Dendritic cell treated with granulocyte-macrophage colony-stimulating factor and Interleukin-4, amounts not matched to agents 40 ng/mL and 50 ng/mL, for 4 days (primary cell): ENCODE measurements at regions not wholly inside any gene's neighbourhood (a gene's known extent, or its start where the extent isn't known, plus 50 kb on each side); places are given as distances from the start of the nearest gene placed in this dataset.

ENCODE experiments used
- H3K27ac Mint-ChIP-seq: one replicate; pipeline ENCODE4 v1.8.0; 2022; ENCODE audit warnings: mild to moderate bottlenecking, mixed read lengths
- H3K27me3 Mint-ChIP-seq: one replicate; pipeline ENCODE4 v1.8.0; 2022; ENCODE audit warnings: mild to moderate bottlenecking, mixed read lengths
- H3K36me3 Mint-ChIP-seq: one replicate; pipeline ENCODE4 v1.8.0; 2022; ENCODE audit warnings: low read depth, mixed read lengths
- H3K4me1 Mint-ChIP-seq: one replicate; pipeline ENCODE4 v1.8.0; 2022; ENCODE audit warnings: low read depth, mixed read lengths
- H3K4me3 Mint-ChIP-seq: one replicate; pipeline ENCODE4 v1.8.0; 2022; ENCODE audit warnings: mild to moderate bottlenecking, moderate library complexity, mixed read lengths
- H3K9me3 Mint-ChIP-seq: one replicate; pipeline ENCODE4 v1.8.0; 2022; ENCODE audit warnings: mixed read lengths
- intact Hi-C: fragments of 100-400 bp; cut with micrococcal nuclease; formaldehyde crosslinking; loops from one replicate; pipeline ENCODE4 v1.15.0; 2022

- intact Hi-C loops: no loop called here
Measured at GRCh38 chr3:144516026-144516425, 544.4 kb downstream of the DIPK2A start.

GRCh38 chr3:144516589-144516988 is 545.0 kb downstream of the DIPK2A start:
- Mint-ChIP-seq H3K4me3 (no peak overlapping the region), H3K36me3 (no peaks in the 10 kb centered on the region), H3K9me3 (no peaks in the 10 kb centered on the region), H3K27me3 (no peaks in the 10 kb centered on the region), H3K27ac (no peak overlapping the region), H3K4me1 (no peaks in the 10 kb centered on the region)
- intact Hi-C loops: no loop called here

More at GRCh38 chr3:144516026-144516425, 544.4 kb downstream of the DIPK2A start:
- H3K9me3 Mint-ChIP-seq: no peaks in the 10 kb centered on the region
- H3K36me3 Mint-ChIP-seq: no peaks in the 10 kb centered on the region
- no peak overlapping the region for H3K4me3 Mint-ChIP-seq
- H3K4me1 Mint-ChIP-seq: no peaks in the 10 kb centered on the region
- no peaks in the 10 kb centered on the region for H3K27me3 Mint-ChIP-seq
- H3K27ac Mint-ChIP-seq: no peak overlapping the region

- no peaks in the 10 kb centered on the region for H3K4me1 Mint-ChIP-seq
- no peaks in the 10 kb centered on the region for H3K27me3 Mint-ChIP-seq
- H3K4me3 Mint-ChIP-seq: no peak overlapping the region
- H3K9me3 Mint-ChIP-seq: no peaks in the 10 kb centered on the region
- intact Hi-C loops: no loop called here
- no peaks in the 10 kb centered on the region for H3K36me3 Mint-ChIP-seq
- H3K27ac Mint-ChIP-seq: no peak overlapping the region
Measured at GRCh38 chr3:144521131-144521530, 549.5 kb downstream of the DIPK2A start.

GRCh38 chr3:144522456-144522855 is 550.8 kb downstream of the DIPK2A start:
- H3K27ac Mint-ChIP-seq: no peak overlapping the region
- intact Hi-C loops: no loop called here
- H3K9me3 Mint-ChIP-seq: no peaks in the 10 kb centered on the region
- no peaks in the 10 kb centered on the region for H3K36me3 Mint-ChIP-seq
- no peaks in the 10 kb centered on the region for H3K27me3 Mint-ChIP-seq
- no peak overlapping the region for H3K4me3 Mint-ChIP-seq
- no peaks in the 10 kb centered on the region for H3K4me1 Mint-ChIP-seq

GRCh38 chr3:144523396-144523795 is 551.8 kb downstream of the DIPK2A start:
- Mint-ChIP-seq H3K4me1 (no peaks in the 10 kb centered on the region), H3K36me3 (no peaks in the 10 kb centered on the region), H3K27ac (no peak overlapping the region), H3K9me3 (no peaks in the 10 kb centered on the region), H3K27me3 (no peaks in the 10 kb centered on the region), H3K4me3 (no peak overlapping the region)
- intact Hi-C loops: no loop called here

- Mint-ChIP-seq H3K27me3 (no peaks in the 10 kb centered on the region), H3K4me1 (no peaks in the 10 kb centered on the region), H3K9me3 (no peaks in the 10 kb centered on the region), H3K27ac (no peak overlapping the region), H3K36me3 (no peaks in the 10 kb centered on the region), H3K4me3 (no peak overlapping the region)
- intact Hi-C loops: no loop called here
Measured at GRCh38 chr3:144524531-144524930, 552.9 kb downstream of the DIPK2A start.

GRCh38 chr3:144529566-144529965 is 557.9 kb downstream of the DIPK2A start:
- H3K9me3 Mint-ChIP-seq: peaks cover 7% of the 10 kb centered on the region
- no peak overlapping the region for H3K4me3 Mint-ChIP-seq
- no peaks in the 10 kb centered on the region for H3K4me1 Mint-ChIP-seq
- no peak overlapping the region for H3K27ac Mint-ChIP-seq
- intact Hi-C loops: no loop called here
- H3K27me3 Mint-ChIP-seq: no peaks in the 10 kb centered on the region
- H3K36me3 Mint-ChIP-seq: no peaks in the 10 kb centered on the region

GRCh38 chr3:144544871-144545270 is 573.2 kb downstream of the DIPK2A start:
- Mint-ChIP-seq H3K9me3 (no peaks in the 10 kb centered on the region), H3K4me1 (no peaks in the 10 kb centered on the region), H3K27ac (no peak overlapping the region), H3K36me3 (no peaks in the 10 kb centered on the region), H3K27me3 (no peaks in the 10 kb centered on the region), H3K4me3 (no peak overlapping the region)
- intact Hi-C loops: no loop called here

GRCh38 chr3:144546539-144546938 is 574.9 kb downstream of the DIPK2A start:
- Mint-ChIP-seq H3K9me3 (no peaks in the 10 kb centered on the region), H3K27me3 (no peaks in the 10 kb centered on the region), H3K27ac (no peak overlapping the region), H3K4me1 (no peaks in the 10 kb centered on the region), H3K4me3 (no peak overlapping the region), H3K36me3 (no peaks in the 10 kb centered on the region)
- intact Hi-C loops: no loop called here

GRCh38 chr3:144548346-144548745 is 576.7 kb downstream of the DIPK2A start:
- Mint-ChIP-seq H3K4me3 (no peak overlapping the region), H3K9me3 (no peaks in the 10 kb centered on the region), H3K36me3 (no peaks in the 10 kb centered on the region), H3K27ac (no peak overlapping the region), H3K27me3 (no peaks in the 10 kb centered on the region), H3K4me1 (no peaks in the 10 kb centered on the region)
- intact Hi-C loops: no loop called here

- H3K4me1 Mint-ChIP-seq: no peaks in the 10 kb centered on the region
- no peak overlapping the region for H3K4me3 Mint-ChIP-seq
- intact Hi-C loops: no loop called here
- no peaks in the 10 kb centered on the region for H3K36me3 Mint-ChIP-seq
- no peaks in the 10 kb centered on the region for H3K27me3 Mint-ChIP-seq
- no peaks in the 10 kb centered on the region for H3K9me3 Mint-ChIP-seq
- H3K27ac Mint-ChIP-seq: no peak overlapping the region
Measured at GRCh38 chr3:144549166-144549565, 577.5 kb downstream of the DIPK2A start.

GRCh38 chr3:144552346-144553057 is 580.9 kb downstream of the DIPK2A start:
- H3K27me3 Mint-ChIP-seq: no peaks in the 10 kb centered on the region
- no peak overlapping the region for H3K27ac Mint-ChIP-seq
- no peaks in the 10 kb centered on the region for H3K36me3 Mint-ChIP-seq
- no peaks in the 10 kb centered on the region for H3K9me3 Mint-ChIP-seq
- no peaks in the 10 kb centered on the region for H3K4me1 Mint-ChIP-seq
- intact Hi-C loops: no loop called here
- no peak overlapping the region for H3K4me3 Mint-ChIP-seq

- no peak overlapping the region for H3K4me3 Mint-ChIP-seq
- no peaks in the 10 kb centered on the region for H3K4me1 Mint-ChIP-seq
- no peaks in the 10 kb centered on the region for H3K27me3 Mint-ChIP-seq
- intact Hi-C loops: no loop called here
- no peak overlapping the region for H3K27ac Mint-ChIP-seq
- H3K36me3 Mint-ChIP-seq: no peaks in the 10 kb centered on the region
- H3K9me3 Mint-ChIP-seq: no peaks in the 10 kb centered on the region
Measured at GRCh38 chr3:144553301-144553700, 581.7 kb downstream of the DIPK2A start.

- H3K36me3 Mint-ChIP-seq: no peaks in the 10 kb centered on the region
- H3K4me3 Mint-ChIP-seq: no peak overlapping the region
- no peak overlapping the region for H3K27ac Mint-ChIP-seq
- no peaks in the 10 kb centered on the region for H3K4me1 Mint-ChIP-seq
- intact Hi-C loops: no loop called here
- H3K9me3 Mint-ChIP-seq: peaks cover 3% of the 10 kb centered on the region
- no peaks in the 10 kb centered on the region for H3K27me3 Mint-ChIP-seq
Measured at GRCh38 chr3:144554889-144555288, 583.3 kb downstream of the DIPK2A start.

GRCh38 chr3:144556392-144556791 is 584.8 kb downstream of the DIPK2A start:
- H3K36me3 Mint-ChIP-seq: no peaks in the 10 kb centered on the region
- H3K27me3 Mint-ChIP-seq: no peaks in the 10 kb centered on the region
- no peak overlapping the region for H3K4me3 Mint-ChIP-seq
- H3K27ac Mint-ChIP-seq: no peak overlapping the region
- H3K4me1 Mint-ChIP-seq: no peaks in the 10 kb centered on the region
- intact Hi-C loops: no loop called here
- peaks cover 12% of the 10 kb centered on the region for H3K9me3 Mint-ChIP-seq
